HG03354 (cell line): ENCODE measurements at regions not wholly inside any gene's neighbourhood (a gene's known extent, or its start where the extent isn't known, plus 50 kb on each side); places are given as distances from the start of the nearest gene placed in this dataset.

Experiments used
- ATAC-seq: cut with Tn5 transposase; IDR thresholded peaks from one replicate; pipeline ENCODE4 v1.9.1; 2021; ENCODE audit warnings: mild to moderate bottlenecking; ENCODE audit not compliant: unreplicated experiment, poor library complexity, severe bottlenecking

DNA sequence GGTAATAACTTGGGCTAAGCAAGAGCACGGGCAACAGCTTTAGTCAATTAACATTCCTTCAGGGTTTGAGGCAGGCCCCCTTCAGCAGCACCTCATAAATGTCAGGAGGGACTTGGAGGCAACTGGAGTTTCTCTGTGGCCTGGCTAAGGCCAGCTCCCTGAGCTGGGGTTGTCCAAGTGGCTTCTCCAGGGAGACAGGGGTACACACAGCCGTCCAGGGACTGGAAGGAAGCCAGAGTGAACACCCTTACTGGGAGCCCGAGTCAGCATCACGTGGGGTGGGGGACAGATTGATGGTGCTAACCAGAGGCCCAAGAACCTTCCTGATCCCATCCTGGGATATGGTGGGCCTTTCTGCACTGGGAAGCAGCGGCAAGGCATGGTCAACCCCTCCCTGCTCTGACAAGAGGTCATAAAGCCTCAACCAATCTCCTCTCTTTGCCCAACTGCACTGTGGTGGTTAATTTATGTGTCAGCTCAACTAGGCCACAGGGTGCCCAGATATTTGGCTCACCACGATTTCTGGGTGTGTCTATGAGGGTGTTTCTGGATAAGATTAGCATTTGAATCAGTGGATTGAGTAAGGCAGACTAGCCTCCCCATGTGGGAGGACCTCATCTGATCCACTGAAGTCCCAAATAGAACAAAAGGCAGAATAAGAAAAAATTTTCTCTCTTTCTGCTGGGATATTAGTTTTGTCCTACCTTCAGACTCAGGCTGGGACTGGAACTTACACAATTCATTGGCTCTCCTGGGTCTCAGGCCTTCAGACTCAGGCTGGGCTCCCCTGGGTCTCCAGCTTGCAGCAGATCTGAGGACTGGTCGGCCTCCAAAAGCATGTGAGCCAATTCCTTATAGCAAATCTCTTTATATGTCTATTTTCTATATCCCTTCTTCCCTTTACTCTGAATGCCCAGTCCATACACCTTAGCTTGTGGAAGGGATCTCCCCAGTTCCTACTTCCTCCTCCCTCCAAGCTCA, 127.2 kb upstream of the LARP1 start:
- no peak for ATAC-seq

DNA sequence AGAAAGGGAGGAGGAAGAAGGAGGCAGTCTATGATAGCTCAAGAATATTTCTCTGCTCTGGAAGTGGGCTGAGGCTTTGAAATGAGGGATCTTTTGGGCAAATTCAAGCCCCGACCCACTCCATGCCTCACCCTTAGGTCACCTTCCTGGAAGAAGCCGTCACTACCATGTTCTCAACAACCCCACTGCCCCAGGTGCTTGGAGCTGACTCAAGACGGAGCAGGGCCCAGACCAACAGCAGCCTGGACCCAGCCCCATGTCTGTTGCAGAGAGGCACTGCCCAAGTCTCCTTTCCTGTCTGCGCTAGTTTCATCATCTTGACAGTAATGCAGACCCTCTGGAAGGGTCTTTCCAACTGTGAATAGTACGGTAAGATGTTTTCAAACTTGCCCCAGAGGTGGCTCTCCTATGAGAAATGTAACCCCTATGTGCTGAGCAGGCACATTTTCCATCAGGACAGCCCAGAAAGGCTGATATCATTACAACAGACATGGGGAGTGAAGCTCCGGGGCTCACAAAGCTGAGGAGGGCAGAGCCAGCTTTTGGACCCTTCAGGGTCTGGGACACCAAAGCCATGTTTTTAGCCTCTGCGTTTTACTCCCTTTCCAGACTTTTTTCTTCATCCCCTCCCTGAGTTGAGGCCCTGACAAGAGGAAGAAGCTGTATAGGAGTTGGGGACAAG, 128.2 kb upstream of the LARP1 start:
- ATAC-seq: no peak

DNA sequence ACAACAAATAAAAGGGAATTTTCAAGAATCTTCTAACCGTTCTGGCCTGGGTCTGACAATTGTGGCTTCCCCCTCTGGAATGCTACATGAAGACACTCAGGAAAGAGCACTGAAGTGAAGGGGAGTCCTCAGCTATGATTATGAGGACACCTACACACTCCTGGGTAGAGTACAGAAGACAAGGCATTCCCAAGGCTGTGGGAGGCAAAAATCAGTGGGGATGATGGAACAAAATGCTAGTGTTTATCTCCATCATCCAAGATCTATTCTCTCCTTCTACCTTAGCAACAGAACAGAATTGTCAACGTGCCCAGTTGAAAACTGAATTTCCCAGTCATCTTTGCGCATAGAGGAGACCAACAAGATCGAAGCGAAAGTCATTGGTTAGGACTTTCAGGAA, 130.1 kb upstream of the LARP1 start:
- no peak for ATAC-seq

DNA sequence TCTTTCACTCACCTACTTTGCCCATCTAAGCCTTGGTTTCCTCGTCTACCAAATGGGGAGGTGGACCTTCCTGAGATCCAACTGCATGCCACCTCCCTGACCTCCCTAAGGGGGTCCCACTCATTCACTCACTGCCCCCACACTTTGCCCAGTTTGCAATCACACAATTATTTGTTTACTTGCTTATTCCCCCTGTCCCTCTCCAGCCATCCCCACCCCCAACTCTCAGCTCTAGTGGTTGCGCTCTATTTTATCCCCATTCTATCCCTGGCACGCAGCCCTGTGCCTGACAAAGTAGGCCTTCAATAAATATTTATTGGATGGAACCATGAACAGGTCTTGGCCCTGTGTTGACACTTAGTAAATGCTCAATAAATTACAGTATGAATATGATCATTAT, 130.8 kb upstream of the LARP1 start:
- ATAC-seq: no peak

DNA sequence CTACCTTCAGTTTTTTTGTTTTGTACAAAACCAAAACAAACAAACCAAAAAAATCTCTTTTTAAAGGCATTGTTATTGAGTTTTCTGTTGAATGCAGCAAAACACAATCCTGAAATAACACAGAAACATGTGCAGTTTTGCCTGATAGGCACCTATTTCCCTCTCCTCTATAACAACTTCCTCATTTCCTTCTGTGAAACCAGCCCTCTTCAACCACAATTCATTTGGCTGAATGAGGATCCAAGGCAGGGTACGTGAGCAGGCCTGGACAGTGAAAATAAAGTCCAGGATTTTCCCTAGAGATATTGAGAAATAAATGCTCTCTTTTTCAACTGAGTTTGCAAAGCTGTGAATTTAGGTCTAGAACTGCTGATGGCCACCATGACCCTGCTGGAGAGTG, 134.8 kb upstream of the LARP1 start:
- ATAC-seq: no peak

DNA sequence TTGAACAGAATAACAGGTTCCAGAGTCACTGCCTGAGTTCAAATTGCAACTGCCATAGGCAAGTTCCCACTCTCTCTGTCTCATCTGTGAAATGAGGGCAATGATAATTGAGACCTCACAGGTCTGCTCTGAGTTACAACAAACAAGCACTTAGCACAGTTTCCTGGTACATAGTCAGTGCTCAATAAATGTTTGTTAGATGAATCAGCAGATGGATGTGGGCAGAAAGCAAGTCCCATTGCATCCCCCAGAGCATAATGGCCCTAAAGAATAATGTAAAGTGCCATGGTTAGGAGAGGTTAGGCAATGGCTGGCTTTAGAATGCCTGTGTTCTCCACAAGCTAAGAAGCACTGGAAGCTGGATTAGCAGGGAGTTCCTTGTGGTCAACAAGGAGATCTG, 136.5 kb upstream of the LARP1 start:
- ATAC-seq: no peak

DNA sequence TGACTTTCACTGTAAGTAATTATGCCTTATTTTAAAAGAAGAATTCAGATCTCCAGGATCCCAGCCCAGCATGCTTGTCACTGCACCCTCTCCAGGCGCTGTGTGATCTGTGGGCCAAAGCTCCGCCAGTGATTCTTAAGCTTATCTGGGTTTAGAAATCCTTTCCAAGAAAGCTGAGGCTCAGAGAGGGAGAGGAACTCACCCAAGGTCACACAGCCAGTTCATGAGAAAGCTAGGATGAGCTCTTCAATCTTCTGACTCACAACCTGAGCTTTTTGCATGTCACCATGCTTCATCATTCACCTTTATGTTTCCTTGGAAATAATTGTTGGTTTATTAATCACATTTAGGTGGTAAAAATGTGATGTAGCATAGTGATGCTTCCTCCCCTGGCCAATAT, 136.6 kb upstream of the HAND1 start:
- no peak for ATAC-seq

DNA sequence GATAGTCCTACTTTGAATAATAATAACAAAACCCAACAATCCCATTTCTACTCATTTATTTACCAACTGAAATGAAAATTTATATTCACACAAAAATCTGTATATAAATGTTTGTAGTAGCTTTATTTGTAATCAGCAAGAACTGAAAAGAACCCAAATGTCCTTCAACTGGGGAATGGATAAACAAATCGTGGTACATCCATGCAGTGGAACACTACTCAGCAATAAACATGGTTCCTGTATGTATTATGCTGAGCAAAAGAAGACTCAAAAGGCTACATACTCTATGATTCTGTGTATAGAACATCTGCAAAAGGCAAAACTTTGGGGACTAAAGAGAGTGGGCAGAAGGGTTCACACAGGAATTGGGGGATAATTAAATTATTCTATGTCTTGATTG, 136.1 kb upstream of the HAND1 start:
- no peak for ATAC-seq

DNA sequence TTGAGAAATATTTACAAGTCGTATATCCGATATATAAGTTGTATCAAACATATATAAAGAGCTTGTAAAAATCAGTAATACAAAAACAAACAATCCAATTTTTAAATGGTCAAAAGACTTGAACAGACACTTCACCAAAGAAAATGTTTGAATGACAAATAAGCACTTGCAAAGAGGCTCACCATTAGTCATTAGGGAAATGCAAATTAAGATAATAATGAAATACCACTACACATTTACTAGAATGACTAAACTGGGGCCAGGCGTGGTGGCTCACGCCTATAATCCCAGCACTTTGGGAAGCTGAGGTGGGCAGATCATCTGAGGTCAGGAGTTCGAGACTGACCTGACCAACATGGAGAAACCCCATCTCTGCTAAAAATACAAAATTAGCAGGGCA, 134.6 kb upstream of the HAND1 start:
- no peak for ATAC-seq

DNA sequence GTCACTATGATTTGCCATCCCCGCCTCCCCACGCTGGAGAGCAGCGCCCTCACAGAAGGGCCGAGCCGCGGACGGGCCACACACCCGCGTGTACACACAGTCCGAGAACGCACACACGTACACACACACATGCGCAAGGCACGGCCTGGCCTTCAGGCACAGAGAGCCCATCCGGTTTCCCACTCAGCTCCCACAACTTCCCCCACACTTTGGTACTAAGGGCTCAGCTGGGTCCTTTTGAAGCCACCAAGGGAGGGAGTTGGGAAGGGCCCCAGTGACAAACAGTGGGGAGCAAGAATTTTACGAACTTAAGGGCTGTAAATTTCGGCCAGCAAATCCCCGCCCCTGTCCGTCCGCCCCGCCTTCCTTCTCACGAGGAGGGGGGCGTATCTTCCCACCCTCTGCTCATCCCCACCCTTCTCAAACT, 133.3 kb upstream of the HAND1 start:
- ATAC-seq: no peak

DNA sequence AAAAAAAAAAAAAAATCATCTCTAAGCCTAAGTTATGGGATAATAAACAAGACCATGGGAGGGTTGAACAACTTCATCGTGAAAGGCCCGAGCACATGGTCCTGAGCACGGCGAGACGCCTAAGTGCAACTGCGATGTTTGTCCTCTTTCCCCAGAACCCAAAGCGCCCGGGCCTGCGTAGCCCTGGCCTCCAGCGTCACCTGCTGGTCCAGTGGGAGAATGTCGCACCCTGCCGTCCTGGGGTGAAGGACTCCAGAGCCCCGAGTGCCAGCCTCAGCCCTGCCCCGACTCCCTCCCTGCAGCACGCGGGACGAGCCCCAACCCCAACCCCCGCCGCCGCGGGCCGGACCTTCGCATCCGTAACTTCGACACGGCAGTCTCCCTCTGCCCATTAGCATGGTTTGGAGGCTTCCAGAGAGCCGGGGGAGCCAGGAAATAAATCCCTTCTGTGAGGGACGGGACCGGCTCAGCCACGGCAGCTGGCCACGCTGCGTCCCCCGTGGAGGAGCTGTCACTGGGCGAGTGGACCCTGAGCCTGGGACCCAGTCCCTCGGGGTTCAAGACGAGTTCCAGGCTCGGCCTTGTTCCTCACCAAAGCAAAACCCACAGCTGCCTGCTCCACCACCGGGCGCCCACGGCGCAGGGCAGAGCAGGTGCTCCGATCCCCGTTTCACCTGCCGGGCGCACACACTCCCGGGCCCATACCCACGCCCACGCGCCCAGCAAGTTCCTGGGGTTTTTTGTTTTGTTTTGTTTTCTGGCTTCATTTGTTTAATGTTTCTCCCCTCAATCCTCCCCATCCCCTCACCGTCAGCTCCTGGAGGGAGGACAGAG, 132.5 kb upstream of the HAND1 start:
- ATAC-seq: peak; percentile 92

DNA sequence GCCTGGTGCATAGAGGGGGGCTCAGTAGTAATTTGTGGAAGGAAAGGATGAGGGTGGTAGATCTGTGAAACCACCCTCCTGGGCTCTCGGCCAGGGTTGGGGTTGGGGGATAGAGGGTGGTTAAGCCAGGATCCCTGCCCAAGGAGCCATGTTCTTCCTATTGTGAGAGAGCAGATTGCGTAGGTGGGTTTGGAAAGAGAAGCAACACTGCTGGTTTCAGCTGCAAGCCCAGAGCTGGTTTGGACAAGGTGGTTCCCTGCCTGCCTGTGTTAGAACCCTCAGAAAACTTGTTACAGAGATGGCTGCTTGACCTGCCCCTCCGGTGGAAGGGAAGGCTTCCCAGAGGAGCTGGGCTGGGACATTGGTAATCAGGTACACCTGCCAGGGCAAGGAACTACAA, 131.2 kb upstream of the HAND1 start:
- ATAC-seq: no peak

DNA sequence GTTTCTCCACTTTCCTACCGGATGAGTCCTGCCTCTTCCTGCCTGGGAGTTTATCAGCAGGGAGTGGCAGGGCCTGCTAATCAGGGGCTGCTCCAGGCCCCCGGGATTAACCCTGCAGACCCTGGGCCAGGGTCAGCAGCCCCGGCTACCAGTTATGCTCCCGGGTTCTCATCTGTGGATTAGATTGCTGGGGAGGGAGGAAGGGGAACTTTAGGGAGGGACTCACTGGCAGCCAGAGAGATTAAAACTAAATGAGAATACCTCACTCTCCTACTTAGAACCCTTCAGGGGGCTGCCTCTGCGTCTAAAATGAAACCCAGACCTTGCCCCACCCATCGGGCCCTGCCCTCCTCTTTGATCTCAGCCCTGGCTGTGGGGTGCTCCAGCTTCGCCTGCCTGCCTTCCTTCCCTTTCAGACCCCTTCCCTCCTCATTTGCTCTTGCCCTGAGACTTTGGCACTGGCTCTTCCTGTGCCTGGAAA, 130.5 kb upstream of the HAND1 start:
- ATAC-seq: no peak

DNA sequence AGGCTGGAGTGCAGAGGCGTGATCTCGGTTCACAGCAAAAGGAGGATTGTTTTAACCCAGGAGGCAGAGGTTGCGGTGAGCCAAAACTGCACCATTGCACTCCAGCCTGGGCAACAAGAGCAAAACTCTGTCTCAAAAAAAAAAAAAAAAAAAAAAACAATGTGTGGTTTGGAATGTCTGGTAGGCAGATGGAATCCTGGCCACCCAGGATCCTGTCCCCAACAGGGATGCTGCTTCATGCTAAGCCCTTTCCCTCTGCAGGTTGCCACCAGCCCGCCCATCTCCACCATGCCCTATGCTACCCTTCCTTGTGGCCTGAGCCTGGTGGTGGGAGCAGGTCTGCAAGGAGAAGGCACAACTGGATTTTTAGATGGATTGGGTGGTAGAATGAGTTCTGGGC, 129.7 kb upstream of the HAND1 start:
- no peak for ATAC-seq

DNA sequence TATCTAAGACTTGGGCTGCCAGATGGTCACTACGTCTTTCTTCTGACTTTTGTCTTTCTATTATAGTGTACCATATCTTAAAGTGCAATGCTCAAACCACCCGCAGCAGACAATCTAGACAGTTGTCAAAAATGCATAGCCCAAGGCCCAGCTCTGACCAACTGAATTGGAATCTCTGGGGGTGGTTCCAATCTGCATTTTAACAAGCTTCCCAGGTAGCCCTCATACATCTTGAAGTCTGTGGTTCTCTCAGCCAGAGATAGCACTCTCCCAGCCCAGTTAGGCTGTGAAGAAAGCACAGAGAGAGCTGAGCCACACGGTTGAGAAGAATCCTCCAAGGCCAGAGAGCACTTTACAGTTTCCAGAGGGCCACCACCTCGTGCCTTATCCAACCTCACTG, 128.2 kb upstream of the HAND1 start:
- ATAC-seq: no peak

DNA sequence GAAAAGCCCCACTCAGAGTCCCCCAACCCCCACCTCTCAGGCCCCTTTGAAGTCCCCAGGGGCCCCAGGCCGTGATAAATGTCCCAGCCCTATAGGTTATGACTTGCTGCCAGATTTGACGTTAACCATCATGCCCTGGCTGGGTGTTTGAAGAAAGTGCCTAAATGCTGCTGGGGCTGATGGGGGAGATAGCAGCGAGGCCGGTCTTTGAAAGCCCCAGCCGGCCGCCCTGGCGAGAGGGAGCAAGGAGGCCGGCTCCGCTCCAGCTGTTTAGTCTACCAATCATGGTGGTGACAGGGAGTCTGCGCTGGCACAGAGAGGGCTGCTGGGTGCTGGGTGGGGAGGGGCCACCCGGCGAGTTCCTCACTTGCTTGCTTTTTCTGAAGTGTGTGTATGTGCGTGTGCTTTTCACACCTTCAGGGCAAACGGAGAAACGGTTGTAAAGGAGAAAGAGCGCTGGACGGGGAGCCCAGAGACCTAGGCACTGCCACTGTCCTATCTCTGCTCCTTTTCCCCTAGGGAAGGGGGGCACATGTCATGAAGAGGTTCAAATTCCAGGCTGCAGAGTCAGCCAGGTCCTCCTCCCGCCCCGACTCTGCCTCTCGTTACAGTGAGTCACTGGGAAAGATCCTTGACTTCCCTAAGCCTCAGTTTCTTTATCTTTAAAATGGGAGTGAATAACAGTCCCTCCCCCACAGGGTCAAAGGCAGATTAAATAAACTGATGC, 126.1 kb upstream of the HAND1 start:
- ATAC-seq: no peak

DNA sequence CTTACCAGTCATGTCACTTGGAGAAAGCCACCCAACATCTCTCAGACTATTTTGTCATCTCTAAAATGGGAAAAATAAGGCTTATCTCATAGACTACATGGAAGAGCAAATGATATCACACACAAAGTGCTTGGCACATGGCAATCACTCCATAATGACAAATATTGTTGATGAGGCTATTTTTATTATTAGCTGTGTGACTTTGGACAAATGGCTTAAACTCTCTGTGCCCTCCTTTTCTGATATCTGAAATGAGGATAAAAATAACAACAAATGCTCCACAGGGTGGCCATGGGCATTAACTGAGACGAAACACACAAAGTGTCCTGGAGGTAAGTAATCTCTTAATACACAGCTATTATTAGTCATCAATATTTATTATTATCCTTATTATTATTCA, 125.5 kb upstream of the HAND1 start:
- ATAC-seq: no peak

DNA sequence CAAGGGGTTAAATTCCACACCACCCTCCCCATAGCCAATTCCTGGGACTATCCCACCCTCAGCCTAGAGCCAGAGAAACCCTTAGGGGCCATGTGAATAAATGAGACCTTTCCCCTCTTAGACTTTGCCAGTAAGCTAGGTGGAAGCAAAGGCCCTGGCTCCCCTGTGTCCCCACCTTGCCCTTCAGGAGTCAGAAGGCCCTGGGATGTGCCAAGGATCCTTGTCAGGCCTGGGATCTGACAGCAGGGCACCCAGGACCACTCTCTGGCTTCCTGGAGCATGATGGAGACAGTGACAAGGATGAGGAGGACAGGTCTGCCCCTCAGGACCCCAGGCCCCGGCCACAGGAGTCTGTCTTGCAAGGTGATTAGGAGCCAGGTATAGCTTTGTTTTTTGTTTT, 125.0 kb upstream of the HAND1 start:
- no peak for ATAC-seq

DNA sequence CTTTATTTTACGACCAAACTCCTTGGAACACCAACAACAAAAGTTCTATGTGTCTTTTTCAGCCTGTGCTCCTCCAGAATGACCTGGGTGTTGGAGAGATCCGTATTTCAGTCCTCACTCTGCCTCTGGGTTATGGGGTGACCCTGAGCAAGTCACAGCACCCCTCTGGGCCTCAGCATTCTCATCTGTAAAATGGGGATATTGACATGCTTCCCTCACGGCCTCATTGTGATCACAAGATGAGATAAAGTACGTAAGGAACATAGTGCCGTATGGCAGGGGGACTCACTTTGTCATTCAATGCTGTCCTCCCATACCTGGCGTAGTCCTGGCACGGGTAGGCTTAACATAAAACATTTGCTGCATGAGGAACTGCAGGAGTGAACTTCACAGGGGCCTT, 123.0 kb upstream of the HAND1 start:
- no peak for ATAC-seq

DNA sequence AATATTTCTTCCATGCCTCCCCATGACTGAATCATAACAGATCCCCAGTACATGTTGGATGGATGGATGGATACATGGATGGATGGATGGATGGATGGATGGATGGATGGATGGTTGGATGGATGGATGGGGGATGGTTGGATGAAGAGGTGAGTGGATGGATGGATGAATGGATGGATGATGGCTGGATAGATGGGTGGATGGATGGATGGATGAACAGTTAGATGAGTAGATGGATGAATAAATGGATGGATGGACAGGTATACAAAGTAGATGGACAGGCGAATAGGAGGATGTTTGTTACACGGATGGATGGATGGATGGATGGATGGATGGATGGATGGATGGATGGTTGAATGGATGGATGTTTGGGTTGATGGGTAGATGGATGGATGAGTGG, 120.0 kb upstream of the HAND1 start:
- ATAC-seq: no peak
